ENCODE measurements at regions not wholly inside any gene's neighbourhood (a gene's known extent, or its start where the extent isn't known, plus 50 kb on each side); places are given as distances from the start of the nearest gene placed in this dataset.

- Histone ChIP-seq H3K27ac (ENCODE audit: control insufficient read depth, insufficient read depth) (no peak overlapping the region), H3K79me2 (ENCODE audit: control insufficient read depth, insufficient read depth, low read length) (no peaks in the 10 kb centered on the region), H3K36me3 (ENCODE audit: control insufficient read depth in 2 of 2, insufficient read depth in 2 of 2, low read length in 1 of 2) (no peaks in the 10 kb centered on the region), H3K27me3 (replicated peaks in 1 of 2; ENCODE audit: control insufficient read depth in 2 of 2, insufficient read depth in 2 of 2, low read length in 1 of 2) (no peaks in the 10 kb centered on the region), H3K9ac (ENCODE audit: control insufficient read depth, insufficient read depth, low read length) (no peak overlapping the region), H3K4me1 (ENCODE audit: control insufficient read depth, insufficient read depth, low read length) (no peaks in the 10 kb centered on the region), H4K20me1 (ENCODE audit: control insufficient read depth, insufficient read depth) (no peaks in the 10 kb centered on the region), H3K4me3 (no peak overlapping the region), H3K9me3 (replicated peaks; ENCODE audit: control insufficient read depth, insufficient read depth, low read length) (no peaks in the 10 kb centered on the region), H3K4me2 (ENCODE audit: control insufficient read depth, insufficient read depth) (no peak overlapping the region), H2AFZ (ENCODE audit: control insufficient read depth, low read depth, low read length) (no peak overlapping the region)
- intact Hi-C loops (cut with micrococcal nuclease; ENCODE audit: unreplicated experiment) (no loop called here), in situ Hi-C loops (cut with MboI) (no loop called here)
- ATAC-seq (no peak), DNase-seq (ENCODE audit: low read depth, low spot score) (no peak), FAIRE-seq (no peak)
- ChIA-PET CTCF (no interaction called here), SMC1A (ENCODE audit: uncharacterized antibody, unreplicated experiment) (no interaction called here), RAD21 (ENCODE audit: unreplicated experiment) (no interaction called here), POLR2A (no interaction called here)
- no TSS peak for BruUV-seq (replicated peaks)
- TF ChIP-seq NKRF (conservative IDR thresholded peaks at IDR 0.05): no peak
- WGBS (ENCODE audit: insufficient coverage, insufficient replicate concordance, low lambda C conversion rate, missing lambda C conversion rate): 73% methylated on average over 3 of the region's 3 CpGs
Measured at GRCh38 chr3:86740751-86741150, 250.2 kb downstream of the VGLL3 start.

GRCh38 chr3:86739244-86739643, 251.7 kb downstream of the VGLL3 start:
- WGBS (ENCODE audit: insufficient coverage, insufficient replicate concordance, low lambda C conversion rate, missing lambda C conversion rate): 27% methylated on average over 3 of the region's 3 CpGs
- FAIRE-seq (no peak), DNase-seq (ENCODE audit: low read depth, low spot score) (no peak), ATAC-seq (no peak)
- ChIA-PET POLR2A (no interaction called here), SMC1A (ENCODE audit: uncharacterized antibody, unreplicated experiment) (no interaction called here), RAD21 (ENCODE audit: unreplicated experiment) (no interaction called here), CTCF (no interaction called here)
- Histone ChIP-seq H4K20me1 (ENCODE audit: control insufficient read depth, insufficient read depth) (no peaks in the 10 kb centered on the region), H3K9me3 (replicated peaks; ENCODE audit: control insufficient read depth, insufficient read depth, low read length) (no peaks in the 10 kb centered on the region), H3K4me1 (ENCODE audit: control insufficient read depth, insufficient read depth, low read length) (no peaks in the 10 kb centered on the region), H3K79me2 (ENCODE audit: control insufficient read depth, insufficient read depth, low read length) (no peaks in the 10 kb centered on the region), H3K4me3 (no peak overlapping the region), H3K36me3 (ENCODE audit: control insufficient read depth in 2 of 2, insufficient read depth in 2 of 2, low read length in 1 of 2) (no peaks in the 10 kb centered on the region), H3K4me2 (ENCODE audit: control insufficient read depth, insufficient read depth) (no peak overlapping the region), H3K27me3 (replicated peaks in 1 of 2; ENCODE audit: control insufficient read depth in 2 of 2, insufficient read depth in 2 of 2, low read length in 1 of 2) (no peaks in the 10 kb centered on the region), H3K27ac (ENCODE audit: control insufficient read depth, insufficient read depth) (no peak overlapping the region), H3K9ac (ENCODE audit: control insufficient read depth, insufficient read depth, low read length) (no peak overlapping the region), H2AFZ (ENCODE audit: control insufficient read depth, low read depth, low read length) (no peak overlapping the region)
- BruUV-seq (replicated peaks): no TSS peak
- in situ Hi-C loops (cut with MboI): no loop called here
- intact Hi-C loops (cut with micrococcal nuclease; ENCODE audit: unreplicated experiment): no loop called here
- TF ChIP-seq USF2 (IDR thresholded peaks at IDR 0.05; ENCODE audit: borderline replicate concordance, low read depth, low read length) (no peak), RELB (IDR thresholded peaks at IDR 0.05; ENCODE audit: low read depth) (no peak), CHD1 (IDR thresholded peaks at IDR 0.05; ENCODE audit: low read depth, low read length) (no peak), NFXL1 (IDR thresholded peaks at IDR 0.05; ENCODE audit: borderline replicate concordance) (no peak), EP300 (IDR thresholded peaks at IDR 0.05; ENCODE audit: borderline replicate concordance in 1 of 2, control insufficient read depth in 1 of 2, low read depth in 2 of 2, low read length in 2 of 2) (no peak), PKNOX1 (IDR thresholded peaks at IDR 0.05) (no peak), HDGF (IDR thresholded peaks at IDR 0.05) (no peak), MTA2 (IDR thresholded peaks at IDR 0.05; ENCODE audit: low read depth) (no peak)
